SJCRH30 (cell line): ENCODE measurements at regions not wholly inside any gene's neighbourhood (a gene's known extent, or its start where the extent isn't known, plus 50 kb on each side); places are given as distances from the start of the nearest gene placed in this dataset.

Experiments
- DNase-seq, 2 experiments: peaks; one replicate each; pipeline ENCODE4 v3.0.0-alpha.2; 2015 to 2020
- H3K27ac ChIP-seq: fragments of 250-450 bp; sonication (Bioruptor Pico); 2 replicates; pipeline ENCODE4 v1.5.1; 2020; ENCODE audit warnings: mild to moderate bottlenecking, moderate library complexity
- H3K27me3 ChIP-seq: fragments of 250-450 bp; sonication (Bioruptor Pico); 2 replicates; pipeline ENCODE4 v1.5.1; 2020; ENCODE audit warnings: mild to moderate bottlenecking, moderate library complexity
- H3K36me3 ChIP-seq: fragments of 250-450 bp; sonication (Bioruptor Pico); 2 replicates; pipeline ENCODE4 v1.5.1; 2020; ENCODE audit warnings: mild to moderate bottlenecking, moderate library complexity
- H3K4me1 ChIP-seq: fragments of 250-450 bp; sonication (Bioruptor Pico); 2 replicates; pipeline ENCODE4 v1.5.1; 2020; ENCODE audit warnings: mild to moderate bottlenecking, moderate library complexity
- H3K4me3 ChIP-seq: fragments of 250-450 bp; sonication (Bioruptor Pico); 2 replicates; pipeline ENCODE4 v1.5.1; 2020; ENCODE audit warnings: mild to moderate bottlenecking, moderate library complexity
- H3K9me3 ChIP-seq: fragments of 250-450 bp; sonication (Bioruptor Pico); replicated peaks from 2 replicates; pipeline ENCODE4 v1.5.1; 2020; ENCODE audit warnings: mild to moderate bottlenecking, moderate library complexity

GRCh38 chr5:63135291-63135690, 556.7 kb downstream of the LRRC70 start:
- no peaks in the 10 kb centered on the region for H3K4me1 ChIP-seq
- no peaks in the 10 kb centered on the region for H3K9me3 ChIP-seq
- H3K36me3 ChIP-seq: no peaks in the 10 kb centered on the region
- H3K27ac ChIP-seq: no peak overlapping the region
- no peak overlapping the region for H3K4me3 ChIP-seq
- DNase-seq: no peak
- 0 out of 2 replicates have a peak, but pooled peaks cover 7% of the 10 kb centered on the region for H3K27me3 ChIP-seq

GRCh38 chr5:63131626-63132285, 553.1 kb downstream of the LRRC70 start:
- H3K27ac ChIP-seq: no peak overlapping the region
- no peak for DNase-seq

DNA sequence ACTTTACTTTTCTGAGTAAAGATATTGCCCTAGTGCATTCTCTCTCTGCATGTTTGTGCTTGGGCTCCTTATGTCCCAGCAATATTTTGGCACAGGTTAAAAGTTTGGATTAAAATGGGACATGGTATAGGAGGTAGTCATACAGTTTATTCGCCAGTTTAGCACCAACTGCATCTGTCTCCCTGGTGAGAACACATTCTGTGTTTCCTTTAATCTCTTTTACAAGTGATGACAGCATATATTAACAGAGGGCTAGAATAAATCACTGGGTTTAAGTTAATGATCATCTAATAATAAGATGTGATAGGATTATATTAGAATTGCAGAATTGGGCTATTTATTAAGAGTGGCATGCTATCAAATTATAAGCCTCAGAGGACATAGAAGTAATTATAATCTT, 550.1 kb downstream of the LRRC70 start:
- H3K36me3 ChIP-seq: no peaks in the 10 kb centered on the region
- no peak for DNase-seq
- H3K27me3 ChIP-seq: no peaks in the 10 kb centered on the region
- no peaks in the 10 kb centered on the region for H3K4me1 ChIP-seq
- no peak overlapping the region for H3K27ac ChIP-seq
- H3K9me3 ChIP-seq: no peaks in the 10 kb centered on the region
- no peak overlapping the region for H3K4me3 ChIP-seq

More at GRCh38 chr5:63131626-63132285, 553.1 kb downstream of the LRRC70 start:
- no peaks in the 10 kb centered on the region for H3K9me3 ChIP-seq
- H3K4me3 ChIP-seq: no peak overlapping the region
- H3K27me3 ChIP-seq: 0 out of 2 replicates have a peak, but pooled peaks cover 3% of the 10 kb centered on the region
- no peaks in the 10 kb centered on the region for H3K4me1 ChIP-seq
- H3K36me3 ChIP-seq: no peaks in the 10 kb centered on the region

GRCh38 chr5:63128018-63128417, 549.4 kb downstream of the LRRC70 start:
- no peak for DNase-seq
- Histone ChIP-seq H3K36me3 (no peaks in the 10 kb centered on the region), H3K27me3 (no peaks in the 10 kb centered on the region), H3K27ac (no peak overlapping the region), H3K4me3 (no peak overlapping the region), H3K4me1 (no peaks in the 10 kb centered on the region), H3K9me3 (no peaks in the 10 kb centered on the region)

- no peaks in the 10 kb centered on the region for H3K9me3 ChIP-seq
- no peak for DNase-seq
- H3K27me3 ChIP-seq: no peaks in the 10 kb centered on the region
- H3K27ac ChIP-seq: no peak overlapping the region
- H3K4me1 ChIP-seq: no peaks in the 10 kb centered on the region
- no peak overlapping the region for H3K4me3 ChIP-seq
- no peaks in the 10 kb centered on the region for H3K36me3 ChIP-seq
These were observed 548.4 kb downstream of the LRRC70 start for GRCh38 chr5:63127054-63127453.

DNA sequence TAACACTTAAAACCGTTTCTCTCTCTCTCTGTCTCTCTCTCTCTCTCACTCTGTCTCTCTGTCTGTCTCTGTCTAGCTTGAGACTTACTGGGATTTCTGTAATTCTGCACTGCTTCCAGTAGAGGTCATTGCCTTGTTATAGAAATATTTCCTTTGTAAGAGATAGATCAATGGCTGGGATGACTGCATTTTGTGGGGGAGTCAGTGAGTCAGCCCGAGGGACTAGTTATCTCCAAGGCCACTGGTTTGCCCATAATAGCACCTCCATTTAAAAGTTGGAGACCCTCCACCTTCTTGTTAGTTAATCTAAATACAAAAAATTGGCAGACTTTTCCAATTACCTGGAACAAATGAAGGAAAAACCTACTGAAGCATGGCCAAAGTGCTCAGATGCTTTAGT, 547.2 kb downstream of the LRRC70 start:
- no peaks in the 10 kb centered on the region for H3K4me1 ChIP-seq
- peak in 1 of 2 experiments; percentile 31 for DNase-seq

GRCh38 chr5:63125392-63125791, 546.8 kb downstream of the LRRC70 start:
- Histone ChIP-seq H3K27me3 (no peaks in the 10 kb centered on the region), H3K4me3 (no peak overlapping the region), H3K4me1 (no peaks in the 10 kb centered on the region), H3K9me3 (no peaks in the 10 kb centered on the region), H3K36me3 (no peaks in the 10 kb centered on the region), H3K27ac (no peak overlapping the region)
- no peak for DNase-seq

More for the DNA sequence above, 547.2 kb downstream of the LRRC70 start:
- H3K9me3 ChIP-seq: no peaks in the 10 kb centered on the region
- H3K36me3 ChIP-seq: no peaks in the 10 kb centered on the region
- H3K27ac ChIP-seq: no peak overlapping the region
- no peak overlapping the region for H3K4me3 ChIP-seq
- H3K27me3 ChIP-seq: no peaks in the 10 kb centered on the region

GRCh38 chr5:63124266-63124665, 545.6 kb downstream of the LRRC70 start:
- H3K27me3 ChIP-seq: no peaks in the 10 kb centered on the region
- H3K36me3 ChIP-seq: no peaks in the 10 kb centered on the region
- DNase-seq: no peak
- no peaks in the 10 kb centered on the region for H3K4me1 ChIP-seq
- H3K9me3 ChIP-seq: no peaks in the 10 kb centered on the region
- H3K27ac ChIP-seq: no peak overlapping the region
- H3K4me3 ChIP-seq: no peak overlapping the region

DNA sequence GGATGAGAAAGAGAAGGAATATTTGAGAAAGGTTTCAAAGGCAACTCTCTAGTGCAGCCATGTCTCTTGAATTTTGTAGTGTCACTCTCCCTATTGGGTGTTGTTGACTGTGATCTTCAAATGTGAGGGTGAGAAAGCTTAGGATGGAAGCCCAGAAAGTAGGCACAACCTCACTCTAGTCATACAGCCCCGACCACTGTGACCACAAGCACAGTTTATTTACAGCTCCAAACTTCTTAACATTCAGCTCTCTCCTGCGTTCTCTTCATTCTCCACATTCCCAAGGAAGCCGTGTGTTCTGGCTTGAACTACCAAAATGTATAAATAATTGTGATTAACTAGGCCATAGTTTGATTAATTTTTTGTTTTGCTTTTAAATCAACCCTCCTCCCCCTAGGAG, 542.9 kb downstream of the LRRC70 start:
- no peak for DNase-seq
- Histone ChIP-seq H3K4me1 (no peaks in the 10 kb centered on the region), H3K9me3 (no peaks in the 10 kb centered on the region), H3K27me3 (no peaks in the 10 kb centered on the region), H3K27ac (no peak overlapping the region), H3K36me3 (no peaks in the 10 kb centered on the region), H3K4me3 (no peak overlapping the region)

GRCh38 chr5:63118221-63118620, 539.6 kb downstream of the LRRC70 start:
- Histone ChIP-seq H3K4me3 (no peak overlapping the region), H3K4me1 (no peaks in the 10 kb centered on the region), H3K27me3 (no peaks in the 10 kb centered on the region), H3K27ac (no peak overlapping the region), H3K36me3 (no peaks in the 10 kb centered on the region), H3K9me3 (no peaks in the 10 kb centered on the region)
- DNase-seq: no peak

DNA sequence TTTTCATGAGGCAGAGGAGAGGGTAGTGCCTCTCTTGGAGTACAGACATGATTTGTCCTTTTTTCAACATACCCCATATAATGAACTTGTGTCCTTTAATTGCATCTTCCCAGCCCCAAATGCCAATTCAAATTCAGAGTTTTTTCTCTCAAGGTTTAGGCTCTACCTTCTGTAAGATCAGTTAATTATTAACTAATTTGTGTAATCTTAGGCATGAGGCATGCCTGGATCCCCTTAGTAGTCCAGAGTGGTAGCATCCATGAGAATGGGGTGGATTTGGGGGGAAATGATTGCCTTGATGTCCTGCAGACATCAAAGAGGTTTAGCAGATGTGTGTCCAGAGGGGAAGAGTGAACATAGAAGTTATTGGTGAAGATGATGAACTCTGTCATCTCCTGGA, 533.3 kb downstream of the LRRC70 start:
- no peaks in the 10 kb centered on the region for H3K4me1 ChIP-seq
- no peak overlapping the region for H3K27ac ChIP-seq
- H3K27me3 ChIP-seq: no peaks in the 10 kb centered on the region

GRCh38 chr5:63101870-63102269, 523.3 kb downstream of the LRRC70 start:
- 0 out of 2 replicates have a peak, but pooled peaks cover 3% of the 10 kb centered on the region for H3K27me3 ChIP-seq
- H3K27ac ChIP-seq: no peak overlapping the region
- no peak for DNase-seq
- no peaks in the 10 kb centered on the region for H3K4me1 ChIP-seq
- H3K36me3 ChIP-seq: no peaks in the 10 kb centered on the region
- no peak overlapping the region for H3K4me3 ChIP-seq
- no peaks in the 10 kb centered on the region for H3K9me3 ChIP-seq

More for the DNA sequence above, 533.3 kb downstream of the LRRC70 start:
- no peaks in the 10 kb centered on the region for H3K36me3 ChIP-seq
- H3K9me3 ChIP-seq: no peaks in the 10 kb centered on the region
- no peak for DNase-seq
- no peak overlapping the region for H3K4me3 ChIP-seq

GRCh38 chr5:63097286-63097685, 518.7 kb downstream of the LRRC70 start:
- Histone ChIP-seq H3K27ac (no peak overlapping the region), H3K27me3 (0 out of 2 replicates have a peak, but pooled peaks cover 3% of the 10 kb centered on the region), H3K4me1 (no peaks in the 10 kb centered on the region)

DNA sequence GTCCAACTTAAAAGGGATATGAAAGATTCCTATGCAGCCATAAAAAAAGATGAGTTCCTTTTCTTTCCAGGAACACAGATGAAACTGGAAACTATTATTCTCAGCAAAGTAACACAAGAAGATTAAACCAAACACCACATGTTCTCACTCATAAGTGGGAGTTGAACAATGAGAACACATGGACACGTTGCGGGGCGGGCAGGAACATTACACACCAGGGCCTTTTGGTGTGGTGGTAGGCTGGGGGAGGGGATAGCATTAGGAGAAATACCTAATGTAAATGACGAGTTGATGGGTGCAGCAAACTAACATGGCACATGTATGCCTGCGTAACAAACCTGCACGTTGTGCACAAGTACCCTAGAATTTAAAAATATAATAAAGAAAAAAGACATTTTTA, 516.1 kb downstream of the LRRC70 start:
- Histone ChIP-seq H3K4me1 (no peaks in the 10 kb centered on the region), H3K27me3 (no peaks in the 10 kb centered on the region), H3K4me3 (no peak overlapping the region), H3K9me3 (no peaks in the 10 kb centered on the region), H3K36me3 (no peaks in the 10 kb centered on the region), H3K27ac (no peak overlapping the region)
- no peak for DNase-seq

More at GRCh38 chr5:63097286-63097685, 518.7 kb downstream of the LRRC70 start:
- Histone ChIP-seq H3K4me3 (no peak overlapping the region), H3K36me3 (no peaks in the 10 kb centered on the region), H3K9me3 (no peaks in the 10 kb centered on the region)
- DNase-seq: no peak

DNA sequence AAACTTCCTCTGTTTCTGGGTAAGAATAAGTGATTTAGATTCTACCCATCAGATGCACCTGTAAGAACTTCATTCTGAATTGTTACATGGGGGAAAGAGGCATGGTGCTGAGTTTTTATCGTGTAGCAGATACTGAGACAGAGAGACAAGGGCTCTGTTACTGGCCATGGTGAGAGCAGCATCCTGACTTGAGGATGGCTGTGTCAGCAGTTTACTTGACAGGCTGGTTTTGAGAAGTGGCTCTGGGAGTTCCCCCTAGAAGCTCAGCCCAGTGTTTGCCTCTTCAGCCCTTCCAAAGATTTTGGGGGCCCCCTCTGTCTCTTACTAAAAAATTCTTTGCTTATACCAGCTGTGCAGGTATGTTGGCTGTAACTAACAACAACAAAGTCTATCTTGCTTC, 510.5 kb downstream of the LRRC70 start:
- H3K27ac ChIP-seq: no peak overlapping the region
- H3K4me1 ChIP-seq: no peaks in the 10 kb centered on the region
- DNase-seq: no peak

DNA sequence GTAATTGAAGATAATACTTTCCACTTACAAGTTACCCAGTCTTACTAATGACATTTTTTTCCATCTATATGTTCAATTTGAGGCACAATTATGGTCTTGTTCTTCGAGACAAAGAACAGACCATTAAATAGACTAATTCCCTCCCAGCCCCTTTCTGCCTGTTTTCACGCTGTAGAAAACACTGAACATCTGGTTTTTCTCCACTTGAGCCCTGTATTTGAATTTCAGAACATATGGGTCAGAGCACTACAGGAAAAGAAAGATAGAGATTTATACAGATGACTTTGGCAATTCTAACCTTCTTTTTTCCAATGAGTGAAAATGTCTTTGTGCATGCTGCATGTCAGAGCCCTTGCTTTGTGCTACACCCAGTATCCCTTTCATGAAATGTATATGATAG, 506.9 kb downstream of the LRRC70 start:
- no peak for DNase-seq
- H3K9me3 ChIP-seq: no peaks in the 10 kb centered on the region
- H3K4me3 ChIP-seq: no peak overlapping the region
- no peaks in the 10 kb centered on the region for H3K27me3 ChIP-seq
- H3K36me3 ChIP-seq: no peaks in the 10 kb centered on the region
- no peaks in the 10 kb centered on the region for H3K4me1 ChIP-seq
- H3K27ac ChIP-seq: no peak overlapping the region

More for the DNA sequence above, 510.5 kb downstream of the LRRC70 start:
- H3K9me3 ChIP-seq: no peaks in the 10 kb centered on the region
- no peaks in the 10 kb centered on the region for H3K36me3 ChIP-seq
- H3K4me3 ChIP-seq: no peak overlapping the region
- H3K27me3 ChIP-seq: no peaks in the 10 kb centered on the region
